Raji (cell line): ENCODE measurements at regions not wholly inside any gene's neighbourhood (a gene's known extent, or its start where the extent isn't known, plus 50 kb on each side); places are given as distances from the start of the nearest gene placed in this dataset.

Experiments used
- POLR2A ChIP-seq: IDR thresholded peaks from 2 replicates; pipeline ENCODE4 v1.6.1; 2011; ENCODE audit warnings: low read depth, low read length, control low read depth; ENCODE audit not compliant: insufficient read depth

DNA sequence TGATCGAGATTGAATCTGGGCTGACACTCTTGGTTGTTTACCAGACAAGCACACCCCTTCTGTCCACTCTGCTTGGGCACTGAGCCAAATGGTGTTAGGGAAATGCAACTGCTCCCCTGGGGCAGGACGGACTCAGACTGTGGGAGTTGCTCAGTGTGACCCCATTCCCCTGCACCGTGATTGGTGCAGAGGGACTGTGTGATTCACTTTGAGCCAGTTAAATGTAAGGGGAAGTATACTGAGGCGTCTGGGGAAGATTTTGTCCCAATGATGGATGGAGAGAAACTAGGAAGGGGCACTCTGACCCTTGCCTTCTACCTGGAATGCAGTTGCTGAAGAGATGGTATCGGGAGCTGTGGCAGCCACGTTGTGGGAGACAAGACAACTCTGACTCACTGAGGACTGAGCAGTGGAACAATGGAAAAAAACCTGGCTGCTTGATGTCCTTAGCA is 196.0 kb upstream of the ANKRD55 start:
- no peak for TF ChIP-seq POLR2A

DNA sequence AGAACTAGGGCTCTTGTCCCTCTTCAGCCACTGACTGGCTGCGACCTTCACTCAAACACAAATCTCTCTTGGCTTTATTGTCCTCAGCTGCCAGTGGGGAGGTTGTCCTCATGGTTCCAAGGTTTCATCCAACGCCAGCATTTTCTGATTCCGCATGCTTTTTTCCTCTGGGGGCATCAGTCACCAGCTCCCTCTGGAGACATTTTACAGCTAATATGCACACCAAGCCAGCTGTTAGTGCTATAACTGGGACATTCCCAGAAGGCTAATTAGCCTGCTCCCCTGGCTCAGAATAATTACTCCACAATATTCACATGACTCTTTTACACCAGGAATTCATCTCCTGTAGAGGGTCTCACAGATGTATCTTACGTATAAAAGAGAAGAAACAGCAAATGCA is 193.6 kb upstream of the ANKRD55 start:
- no peak for TF ChIP-seq POLR2A

DNA sequence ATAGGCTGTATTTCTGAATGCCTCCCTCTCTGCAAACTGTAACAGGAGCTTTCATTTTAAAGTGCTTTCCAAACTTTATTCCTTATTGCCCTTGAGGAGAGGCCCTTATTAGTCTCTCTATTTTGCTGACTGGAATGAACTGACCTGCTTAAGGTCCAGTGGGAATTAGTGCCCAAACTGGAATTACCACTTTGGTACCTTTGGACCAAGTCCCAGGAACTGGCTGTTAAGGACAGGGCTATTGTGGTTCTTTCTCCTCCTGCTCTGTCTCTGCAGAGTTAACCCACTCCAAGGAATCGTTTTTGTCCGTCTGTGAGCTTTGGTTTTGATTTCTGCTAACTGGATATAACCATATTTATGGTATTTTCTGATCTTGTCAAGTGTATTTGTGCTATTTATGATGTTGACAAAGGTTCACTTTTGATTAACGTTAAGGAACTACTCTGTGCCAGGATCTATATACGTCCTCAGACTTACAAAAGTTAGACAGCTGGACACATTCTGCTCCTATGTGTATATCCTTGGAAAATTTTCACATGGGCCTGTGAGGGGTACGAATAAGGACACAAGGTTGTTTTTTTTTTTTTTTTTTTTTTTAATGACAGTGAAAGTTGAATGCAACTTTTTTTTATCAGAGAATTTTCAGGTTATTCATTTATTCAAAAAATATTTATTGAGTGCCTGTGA is 189.1 kb upstream of the ANKRD55 start:
- TF ChIP-seq POLR2A, result no peak

DNA sequence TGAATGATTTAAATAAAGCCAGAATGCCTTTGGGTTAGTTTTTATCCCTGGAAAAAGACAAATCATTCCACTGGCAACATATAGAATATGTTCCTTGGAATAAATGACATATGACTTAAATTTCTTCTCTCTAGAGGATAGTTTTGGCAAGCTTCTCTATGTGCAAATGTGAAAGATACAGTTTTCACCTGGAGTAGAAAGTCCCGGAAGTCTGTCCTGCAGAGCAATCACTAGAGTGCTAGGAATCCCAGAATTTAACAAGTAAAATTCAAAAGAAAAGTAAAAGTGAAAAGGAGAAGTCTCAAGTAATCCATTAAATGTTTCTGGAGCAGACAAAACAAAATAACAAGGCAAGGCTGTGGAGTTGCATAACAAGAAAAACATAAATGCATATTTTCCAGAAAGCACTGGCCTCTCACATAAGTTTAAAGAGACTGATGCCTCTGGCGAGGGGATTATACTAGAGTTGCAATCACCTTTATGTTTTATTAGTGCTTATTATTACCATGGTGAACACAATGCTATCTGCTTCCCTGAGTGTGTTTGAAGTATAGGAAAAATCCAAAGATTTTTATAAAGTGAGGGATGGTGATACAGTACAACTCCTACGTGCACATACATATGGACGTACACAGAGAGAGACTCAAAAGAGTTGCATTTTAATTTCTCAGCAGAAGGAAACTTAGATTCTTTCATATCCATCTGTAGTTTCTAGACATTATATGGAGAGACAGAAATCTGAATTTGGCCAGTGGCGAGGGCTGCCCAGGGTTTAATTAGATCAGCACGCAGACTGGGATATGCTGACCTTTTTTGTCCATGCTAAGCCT is 188.3 kb upstream of the ANKRD55 start:
- no peak for TF ChIP-seq POLR2A

DNA sequence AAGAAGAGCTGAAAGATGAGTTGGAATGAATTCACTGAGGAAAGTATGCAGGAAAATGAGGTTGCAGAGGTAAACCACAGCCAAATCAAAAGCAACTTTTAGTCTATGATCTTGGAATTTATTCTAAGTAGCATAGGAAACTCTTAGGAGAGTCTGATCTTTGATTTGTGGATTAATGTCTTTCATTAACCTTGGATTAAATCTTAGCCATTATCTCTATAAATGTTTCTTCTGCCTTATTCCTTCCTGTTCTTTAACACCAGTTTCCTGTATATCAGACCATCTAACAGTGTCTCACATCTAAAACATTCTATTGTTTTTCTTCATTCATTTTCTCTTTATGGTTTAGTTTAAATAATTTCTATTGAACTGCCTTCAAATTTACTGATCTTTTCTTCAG is 187.2 kb upstream of the ANKRD55 start:
- no peak for TF ChIP-seq POLR2A

DNA sequence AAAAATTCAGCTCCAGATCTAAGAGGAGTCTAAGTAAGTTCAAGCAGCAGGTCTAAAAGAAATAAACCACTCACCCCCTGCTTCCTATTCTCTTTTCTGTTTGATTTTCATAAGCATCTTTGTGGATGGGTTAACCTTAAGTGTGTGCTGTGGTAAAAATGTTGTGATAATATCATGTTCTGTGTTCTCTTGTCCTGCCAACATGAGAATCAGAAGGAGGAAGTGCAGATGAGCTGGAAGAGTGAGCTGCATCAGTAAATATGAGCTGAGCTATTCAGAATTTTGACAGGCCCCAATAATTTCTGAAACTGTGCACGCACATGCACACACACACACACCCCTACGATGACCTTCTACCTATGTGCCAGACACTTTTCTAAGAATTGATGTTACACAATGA is 186.5 kb upstream of the ANKRD55 start:
- no peak for TF ChIP-seq POLR2A

DNA sequence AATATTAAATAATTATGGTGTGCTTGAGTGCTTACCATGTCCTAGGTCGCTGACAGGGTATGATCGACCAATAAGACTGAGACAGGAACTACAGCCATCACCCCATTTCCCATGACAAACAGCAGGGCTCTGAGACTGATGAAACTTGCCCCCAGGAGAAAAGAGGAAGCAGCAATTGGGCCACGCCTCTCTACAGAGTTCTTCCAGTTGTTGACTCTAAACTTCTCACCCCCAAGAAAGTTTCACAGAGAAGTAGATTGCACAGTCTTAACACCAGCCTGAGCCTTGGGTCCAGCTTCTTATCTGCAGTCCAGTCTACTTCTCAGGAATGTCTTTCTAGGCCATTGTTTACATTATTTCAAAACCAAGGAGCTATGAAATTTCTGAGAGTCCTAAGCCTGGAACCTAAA is 182.2 kb upstream of the ANKRD55 start:
- TF ChIP-seq POLR2A, result peak; percentile 25; the same call in 1 of the 2 replicates

DNA sequence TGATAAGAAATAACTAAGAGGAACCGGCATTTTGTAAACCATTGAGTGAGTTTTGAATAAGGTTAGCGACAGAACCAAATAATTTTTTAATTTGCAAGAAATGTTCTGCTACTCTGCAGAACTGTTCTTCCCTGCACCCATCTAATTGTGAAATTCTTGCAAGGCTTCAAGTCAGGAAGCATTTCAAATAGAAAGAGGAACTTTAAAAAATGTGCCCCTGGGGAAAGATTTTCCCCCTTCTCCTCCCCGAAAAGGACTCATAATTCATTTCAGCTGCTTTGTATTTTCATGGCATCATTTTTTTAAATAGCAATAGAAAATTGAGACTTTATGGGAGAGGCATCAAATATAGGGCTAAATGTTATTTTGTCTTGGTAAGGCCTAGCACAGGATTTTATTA is 180.9 kb upstream of the ANKRD55 start:
- TF ChIP-seq POLR2A, result no peak

DNA sequence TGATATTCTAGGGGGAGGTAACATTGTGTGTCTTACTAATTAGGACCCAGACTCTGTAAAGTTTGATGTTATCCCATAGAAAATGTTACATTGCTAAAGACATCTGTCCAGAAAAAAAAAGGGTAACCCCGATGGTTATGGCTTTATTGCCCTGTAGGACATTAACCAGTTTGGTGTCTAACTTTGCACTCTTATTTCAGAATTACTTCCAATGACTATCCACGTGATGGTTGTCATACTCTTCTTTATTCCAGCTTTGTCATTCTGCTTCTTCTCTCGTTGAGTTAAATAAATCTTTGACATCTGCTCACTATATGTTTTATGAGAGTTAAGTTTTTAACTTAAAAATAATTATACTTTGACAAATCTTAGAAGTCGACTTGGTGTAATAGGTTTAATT is 180.4 kb upstream of the ANKRD55 start:
- TF ChIP-seq POLR2A, result no peak

DNA sequence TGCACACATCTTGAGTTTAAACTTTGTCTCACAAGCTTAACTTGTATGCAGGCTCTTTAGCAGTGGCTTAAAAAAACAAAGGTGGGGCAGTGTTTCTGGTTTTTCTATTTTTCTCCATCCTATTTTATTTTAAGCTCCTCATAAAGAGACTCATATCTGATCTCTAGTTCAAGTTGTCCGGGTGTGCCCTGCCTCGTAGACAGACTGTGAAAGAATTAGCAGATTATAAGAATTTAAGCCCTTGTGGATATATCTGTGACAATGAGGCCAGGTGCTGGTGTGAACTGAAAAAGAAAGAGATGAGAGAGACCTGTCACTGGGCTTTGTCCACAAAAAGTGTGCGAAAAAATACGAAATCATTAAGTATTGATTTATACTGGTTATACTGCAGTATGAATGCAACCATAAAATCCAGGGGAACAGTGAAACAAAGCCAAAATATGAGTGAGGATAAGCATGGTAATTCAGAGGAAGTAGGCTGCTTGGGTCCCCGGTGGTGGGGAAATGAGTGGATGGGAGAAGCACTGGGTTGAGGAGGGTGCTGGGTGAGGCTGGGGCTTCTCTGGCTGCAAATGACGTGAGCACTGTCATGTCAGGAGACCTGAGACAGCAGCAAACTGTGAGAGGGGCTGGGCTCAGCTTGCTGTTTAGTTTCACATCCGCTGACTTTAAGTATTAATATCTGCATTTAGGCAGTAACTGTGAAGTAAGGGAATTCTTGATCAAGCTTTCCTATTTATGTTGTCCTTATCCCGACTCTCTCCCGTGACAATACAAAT is 179.7 kb upstream of the ANKRD55 start:
- 0 out of 2 replicates have a peak, but pooled peaks have one; percentile 20 for TF ChIP-seq POLR2A

DNA sequence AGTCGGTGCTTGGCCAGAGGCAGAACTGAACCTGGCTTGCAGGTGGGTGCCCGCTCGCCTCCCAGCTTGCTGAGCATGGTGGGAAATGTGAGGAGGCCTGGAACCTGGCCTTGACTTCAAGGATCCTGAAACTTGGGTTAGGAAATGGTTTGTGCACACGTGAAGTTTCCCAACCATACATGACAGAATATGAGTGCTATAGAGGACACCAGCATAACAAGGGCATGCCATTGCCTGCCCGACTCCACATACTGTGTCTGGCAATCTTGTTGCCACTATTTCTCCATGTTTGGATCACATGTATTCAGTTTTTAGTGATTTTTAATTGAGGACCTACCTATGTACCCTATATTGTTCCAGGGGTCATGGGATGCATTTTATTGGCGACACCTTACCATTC is 177.6 kb upstream of the ANKRD55 start:
- TF ChIP-seq POLR2A, result no peak

DNA sequence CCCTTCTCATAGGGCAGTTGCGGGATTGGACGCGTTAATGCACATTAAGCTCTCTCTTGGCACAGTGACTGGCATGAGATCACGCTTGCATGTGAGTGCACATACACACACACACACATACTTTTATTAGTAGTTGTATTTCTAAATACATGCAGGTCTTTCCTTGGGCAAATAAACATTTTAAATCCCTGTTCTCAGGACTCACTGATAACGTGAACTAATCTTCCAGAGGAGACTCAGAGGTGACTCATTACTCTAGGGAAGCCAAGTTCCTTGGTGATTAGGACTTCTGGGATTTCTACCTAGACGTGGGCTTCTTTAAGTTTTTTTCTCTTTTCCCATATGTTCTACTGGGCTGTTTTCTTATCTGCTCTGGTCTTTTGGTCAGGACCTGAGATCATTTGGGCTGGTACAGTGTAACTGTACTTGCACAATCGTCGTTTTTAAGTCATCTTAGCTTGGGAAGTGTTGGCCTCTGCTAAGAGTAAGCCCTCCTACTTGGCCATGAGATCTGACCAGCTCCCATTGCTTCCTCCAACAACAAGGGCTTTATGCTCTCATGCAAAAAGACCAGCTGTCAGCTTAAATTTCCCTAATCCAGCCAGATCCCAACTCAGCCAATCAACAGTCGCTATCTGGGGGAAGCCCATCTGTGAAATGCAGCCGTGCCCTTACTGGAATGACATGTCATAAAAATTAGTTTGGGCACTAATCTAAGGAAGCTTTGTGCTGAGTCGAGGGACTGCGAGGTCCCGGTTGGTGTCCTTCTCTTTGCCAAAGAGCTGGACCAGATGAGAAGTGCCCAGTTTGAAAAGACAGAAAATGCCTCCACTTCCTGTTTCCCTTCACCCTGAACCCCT is 176.4 kb upstream of the ANKRD55 start:
- TF ChIP-seq POLR2A, result no peak

DNA sequence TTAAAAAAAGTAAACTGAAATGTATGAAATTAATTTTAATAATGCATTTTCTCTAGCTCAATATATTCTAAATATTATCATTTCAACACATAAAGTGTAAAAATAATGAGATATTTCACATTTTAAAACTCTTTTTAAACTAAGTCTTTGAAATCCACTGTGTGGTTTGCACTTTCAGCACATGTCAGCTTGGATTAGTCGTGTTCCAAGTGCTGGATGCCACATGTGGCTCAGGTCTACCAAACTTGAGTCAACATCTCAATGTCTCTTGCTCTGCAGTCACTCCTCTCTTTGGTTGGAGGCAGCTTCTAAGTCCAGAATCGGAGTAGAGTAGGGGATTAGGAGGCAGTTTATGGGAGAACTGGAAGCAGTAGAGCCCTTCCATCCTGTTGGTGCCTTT is 173.7 kb upstream of the ANKRD55 start:
- TF ChIP-seq POLR2A, result no peak

DNA sequence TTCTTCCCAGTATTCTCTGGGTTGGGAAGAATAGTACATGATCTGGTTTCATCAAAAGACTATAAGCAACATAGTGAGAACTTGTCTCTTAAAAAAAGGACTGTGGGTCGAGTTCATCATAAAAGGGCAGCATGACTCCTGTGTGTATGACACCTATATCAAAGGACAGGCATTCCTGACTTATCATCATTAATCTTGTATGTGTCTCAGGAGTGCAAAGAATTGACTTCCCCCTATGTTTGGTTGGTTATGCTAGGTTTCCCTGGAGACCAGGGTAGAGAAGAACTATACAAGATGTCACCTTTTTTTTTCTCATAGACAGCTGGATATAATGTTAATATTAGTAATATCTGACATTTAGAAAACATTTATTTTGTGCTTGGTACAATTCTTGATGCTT is 173.1 kb upstream of the ANKRD55 start:
- no peak for TF ChIP-seq POLR2A
